NCI-H2227 (cell line): ENCODE measurements at regions not wholly inside any gene's neighbourhood (a gene's known extent, or its start where the extent isn't known, plus 50 kb on each side); places are given as distances from the start of the nearest gene placed in this dataset.
"Not testable (repeated sequence)": the region's sequence is repeated elsewhere in the genome, so short reads cannot be mapped to it uniquely, and the experiment has no call there.

Source experiments
- DNase-seq: peaks from one replicate; lab custom pipeline; 2025; ENCODE audit not compliant: unreplicated experiment; lab: John Stamatoyannopoulos, UW

DNA sequence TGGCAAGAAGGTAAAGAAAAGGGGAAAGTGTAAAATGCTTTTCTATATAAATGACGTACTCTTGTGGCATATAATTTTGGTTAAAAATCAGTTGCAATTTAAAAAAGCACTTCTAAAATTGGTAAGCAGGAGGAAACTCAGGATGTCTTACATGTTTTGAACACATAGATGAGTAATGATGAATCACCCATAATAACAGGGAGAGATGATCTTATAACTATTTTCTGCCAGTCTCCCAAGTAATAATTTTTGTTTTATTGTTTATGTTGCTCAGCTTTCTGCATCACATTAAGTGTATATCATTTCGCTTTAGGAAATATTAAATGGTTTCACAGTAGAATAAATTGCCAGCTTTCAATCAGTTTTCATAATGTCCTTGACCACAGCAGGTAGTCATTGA, 1430.7 kb upstream of the PCDH20 start:
- peak; percentile 6 for DNase-seq

DNA sequence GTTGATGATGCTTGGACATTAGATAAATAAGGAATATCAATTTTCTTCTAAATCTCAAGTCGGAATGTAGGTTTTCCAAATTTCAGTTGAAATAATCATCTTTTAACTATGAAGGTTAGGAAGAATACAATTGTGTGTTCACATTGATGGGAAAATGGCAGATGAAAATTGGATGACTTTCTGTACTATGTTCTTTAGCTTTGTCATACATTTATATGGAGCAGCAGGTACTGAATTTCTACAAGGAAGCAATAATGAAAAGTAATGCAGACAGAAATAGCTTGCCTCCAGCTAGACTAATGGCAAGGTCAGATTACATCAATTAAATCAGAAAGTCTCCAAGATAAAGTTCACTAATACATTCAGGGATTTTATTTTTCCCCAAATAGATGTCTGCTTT, 1423.7 kb upstream of the PCDH20 start:
- DNase-seq = no peak

DNA sequence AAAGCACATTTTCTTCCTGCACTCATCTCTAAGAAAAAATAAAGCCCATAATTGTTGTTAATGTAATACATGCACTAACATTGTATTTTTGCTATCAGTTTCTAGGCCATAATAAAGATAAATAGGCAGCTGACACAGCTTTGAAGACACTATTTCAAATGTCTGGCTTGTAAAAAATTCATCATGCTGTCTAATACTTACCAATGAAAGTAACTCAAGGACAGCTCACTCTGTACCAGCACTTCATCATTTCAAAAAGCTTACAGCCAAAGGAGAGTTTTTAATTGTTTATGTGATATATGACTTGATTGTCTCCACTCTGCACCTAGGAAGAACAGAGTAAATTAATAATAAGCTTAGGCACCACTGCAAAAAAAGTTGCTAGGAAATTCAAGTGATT, 1423.3 kb upstream of the PCDH20 start:
- DNase-seq = no peak

DNA sequence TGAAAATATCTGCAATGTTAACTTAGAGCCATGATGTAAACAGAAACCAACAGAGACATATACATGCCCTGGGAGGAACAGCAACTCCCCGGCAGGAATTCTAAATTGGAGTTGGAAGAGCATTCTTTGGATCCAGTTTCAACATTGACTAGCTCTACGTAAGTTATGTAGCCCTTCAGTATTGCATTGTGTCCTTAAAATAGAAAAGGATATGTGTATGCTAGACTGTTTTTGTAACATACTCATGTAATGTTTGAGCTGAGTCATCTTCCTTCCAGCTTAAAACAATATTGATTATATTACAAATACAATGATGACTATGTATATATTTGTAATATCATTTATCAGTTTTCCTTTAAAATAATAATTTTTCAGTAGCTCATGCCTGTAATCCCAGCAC, 1422.2 kb upstream of the PCDH20 start:
- DNase-seq = no peak

DNA sequence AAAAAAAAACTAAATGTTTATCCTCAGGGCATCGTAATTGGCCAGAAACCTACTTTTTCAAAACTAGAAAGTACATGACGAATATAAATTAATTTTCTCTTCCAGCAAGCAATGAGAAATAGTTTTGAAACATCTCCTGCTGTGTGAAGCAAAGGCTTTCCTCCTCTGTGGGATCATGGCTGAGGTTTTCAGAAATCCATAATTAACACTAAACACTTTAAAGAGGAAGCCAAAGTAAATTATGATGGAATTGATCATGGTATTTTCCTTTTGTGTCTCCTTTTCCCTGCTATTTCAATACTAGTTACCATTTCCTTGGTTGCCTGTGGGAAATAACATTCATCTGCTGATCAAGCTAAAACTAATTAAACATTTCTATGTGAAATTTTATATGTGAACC, 1413.8 kb upstream of the PCDH20 start:
- DNase-seq = no peak

DNA sequence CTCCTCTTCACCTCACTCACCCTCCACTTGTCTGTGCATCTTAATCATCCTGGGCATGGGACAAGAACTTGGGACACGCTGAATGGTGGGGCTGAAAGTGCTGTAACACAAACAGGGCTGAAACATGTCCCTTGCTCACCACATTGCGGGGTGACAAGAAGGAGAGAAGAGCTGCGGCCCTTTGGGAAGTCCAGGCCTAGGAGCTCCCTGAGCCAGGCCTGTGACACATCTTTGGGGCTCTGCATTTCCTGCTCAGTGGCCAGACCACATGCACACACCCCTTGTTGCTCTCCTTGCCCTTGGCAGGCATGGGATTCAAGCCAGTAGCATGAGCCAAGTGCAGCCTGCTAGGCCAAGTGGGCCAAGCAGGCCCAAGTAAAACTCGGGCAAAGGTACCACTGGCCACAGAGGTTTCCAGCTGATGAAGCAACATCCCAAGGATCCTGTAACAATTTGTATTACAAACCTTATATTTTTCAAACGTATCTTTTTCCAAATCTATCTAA, 1384.3 kb upstream of the PCDH20 start:
- no peak for DNase-seq

DNA sequence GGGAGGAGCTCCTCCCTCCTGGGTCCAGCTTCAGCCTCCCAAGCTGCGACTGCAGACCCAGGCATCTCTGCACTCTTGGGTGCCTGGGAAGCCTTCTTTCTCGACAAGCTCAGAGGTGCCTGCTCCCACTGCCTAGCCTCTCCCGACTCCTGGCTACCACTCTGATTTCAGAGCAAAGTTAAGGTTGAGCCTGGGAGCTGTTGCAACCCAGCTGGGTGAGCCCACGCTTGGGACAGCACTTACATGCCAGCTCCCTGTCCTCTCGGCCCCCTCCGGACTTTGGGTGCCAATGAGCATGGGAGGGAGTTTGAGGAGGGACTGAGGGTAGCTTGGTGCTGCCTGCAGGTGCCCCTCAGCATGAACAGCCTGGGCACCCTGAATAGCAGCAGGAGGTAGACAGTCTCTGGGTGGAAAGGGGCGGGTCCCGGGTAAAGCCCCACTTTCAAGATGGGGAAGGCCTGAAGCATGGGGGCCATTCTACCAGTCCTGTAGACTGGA, 1383.4 kb upstream of the PCDH20 start:
- DNase-seq = no peak

DNA sequence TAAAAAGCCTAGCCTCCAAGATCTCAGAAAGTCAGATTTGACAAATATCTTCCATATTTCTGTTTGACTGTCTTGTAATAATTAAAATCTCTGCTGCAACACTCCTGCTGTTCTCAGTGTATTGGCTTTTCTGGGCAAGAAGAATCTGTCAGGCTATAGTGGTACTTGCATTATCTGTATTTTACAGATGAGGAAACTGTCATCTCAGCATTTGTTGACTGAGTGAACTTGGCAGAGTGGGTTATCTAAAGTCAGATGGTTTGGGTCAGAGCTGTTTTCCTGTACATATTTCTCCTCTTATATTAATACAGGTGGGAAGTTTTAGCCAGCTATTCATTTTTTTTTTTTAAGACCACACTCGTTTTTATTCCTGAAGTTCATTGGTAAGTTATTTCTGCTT, 1378.2 kb upstream of the PCDH20 start:
- DNase-seq = no peak

DNA sequence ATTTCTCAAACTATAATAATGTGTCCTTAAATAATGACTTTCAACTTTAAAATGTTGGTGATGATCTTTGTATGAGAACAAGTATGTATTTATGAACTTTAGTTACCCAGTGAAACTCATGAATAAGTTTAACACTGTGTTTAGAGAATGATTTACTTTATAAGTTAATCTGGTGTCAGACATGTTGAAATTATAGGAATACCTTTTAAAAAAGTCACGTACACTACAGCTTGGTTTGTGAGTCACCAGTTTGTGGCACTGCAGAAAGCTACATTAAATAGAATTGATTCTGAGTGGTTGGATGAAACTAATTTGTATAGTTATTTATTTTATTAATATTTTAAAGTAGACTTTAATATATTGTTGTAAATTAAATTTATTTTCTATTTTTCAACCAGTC, 1366.2 kb upstream of the PCDH20 start:
- no peak for DNase-seq

DNA sequence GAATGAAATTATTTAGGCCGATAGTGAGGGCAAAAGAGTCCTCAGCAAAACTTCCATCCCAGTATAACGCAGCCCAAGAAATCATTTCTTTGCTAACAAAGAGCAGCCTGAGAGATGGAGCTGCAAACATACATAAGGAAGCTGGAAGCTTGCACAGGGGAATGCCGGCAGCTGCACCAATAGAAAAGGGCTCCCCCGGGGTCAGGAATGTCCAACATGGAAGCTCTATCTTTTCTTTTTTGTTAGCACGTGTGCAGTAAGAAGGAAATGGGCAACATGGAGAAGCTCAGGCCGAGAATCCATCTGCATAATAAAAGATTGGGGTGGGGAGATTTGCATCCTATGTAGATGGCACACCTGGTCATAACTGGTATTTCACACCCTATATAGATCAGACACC, 1363.5 kb upstream of the PCDH20 start:
- no peak for DNase-seq

DNA sequence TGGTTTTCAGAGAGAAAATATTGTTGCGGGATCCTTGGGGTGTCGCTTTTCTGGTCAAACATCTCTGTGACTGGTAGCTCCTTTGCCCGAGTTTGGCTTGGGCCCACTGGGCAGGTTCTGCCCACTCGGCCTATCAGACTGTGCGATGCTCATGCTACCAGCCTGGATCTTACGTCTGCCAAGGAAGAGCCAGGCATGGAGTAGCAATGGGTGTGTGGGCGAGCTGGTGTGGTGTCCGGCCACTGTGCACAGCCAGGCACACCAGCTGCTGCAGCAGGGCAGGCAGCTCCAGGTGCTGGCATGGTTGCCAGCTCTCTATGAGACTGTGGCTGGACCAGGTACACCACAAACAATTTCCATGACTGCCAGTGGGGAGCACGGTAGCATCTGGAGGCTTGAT, 1351.8 kb upstream of the PCDH20 start:
- no peak for DNase-seq

DNA sequence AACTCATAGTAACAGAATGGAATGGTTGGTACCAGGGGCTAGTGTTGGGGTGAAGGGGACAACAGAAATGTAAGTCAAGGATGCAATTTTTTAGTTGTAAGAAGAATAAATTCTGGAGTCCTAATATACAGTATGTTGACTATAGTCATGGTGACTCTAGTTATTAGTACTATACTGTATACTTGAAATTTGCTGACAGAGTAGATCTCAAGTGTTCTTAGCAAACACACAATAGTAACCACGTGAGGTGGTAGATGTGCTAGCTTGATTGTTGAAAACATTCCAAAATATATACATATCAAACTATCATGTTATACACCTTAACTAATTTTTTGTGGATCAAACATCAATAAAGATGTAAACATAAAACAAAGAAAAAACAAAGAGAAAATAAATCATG, 1345.1 kb upstream of the PCDH20 start:
- no peak for DNase-seq

DNA sequence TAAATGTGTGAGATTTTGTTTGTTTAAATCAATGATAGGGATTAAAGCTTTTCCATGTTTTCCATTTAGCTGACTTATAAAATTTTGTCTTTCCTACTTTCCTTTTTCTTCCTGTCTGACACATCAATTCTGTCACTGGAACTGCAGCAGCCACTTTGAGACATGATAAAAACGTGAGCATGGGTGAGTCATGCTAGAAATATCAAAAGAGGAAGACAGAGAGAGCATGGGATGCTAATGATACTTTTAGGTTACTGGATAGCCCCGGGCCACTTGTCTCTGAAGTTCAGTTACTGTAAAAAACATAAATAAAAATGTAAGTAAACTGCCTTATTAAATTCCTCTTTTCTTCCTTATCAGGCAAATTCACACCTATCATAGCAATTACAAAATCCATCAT, 1332.0 kb upstream of the PCDH20 start:
- no peak for DNase-seq

DNA sequence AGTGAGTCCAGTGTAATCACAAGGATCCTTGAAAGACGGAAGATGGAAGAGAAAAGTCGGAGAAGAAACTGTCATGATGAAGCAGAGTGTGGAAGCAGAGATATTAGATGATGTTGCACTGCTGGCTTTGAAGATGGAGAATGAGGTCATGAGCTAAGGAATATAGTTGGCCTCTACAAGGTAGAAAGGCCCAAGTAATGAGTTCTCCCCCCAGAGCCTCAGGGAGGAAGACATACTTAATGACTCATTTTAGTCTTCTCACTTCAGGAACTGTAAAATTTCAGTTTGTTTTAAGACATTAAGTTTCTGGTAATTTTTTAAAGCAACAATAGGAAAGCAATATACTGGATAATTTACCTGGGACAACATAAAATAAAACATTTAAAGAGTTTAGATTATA, 1331.5 kb upstream of the PCDH20 start:
- no peak for DNase-seq

DNA sequence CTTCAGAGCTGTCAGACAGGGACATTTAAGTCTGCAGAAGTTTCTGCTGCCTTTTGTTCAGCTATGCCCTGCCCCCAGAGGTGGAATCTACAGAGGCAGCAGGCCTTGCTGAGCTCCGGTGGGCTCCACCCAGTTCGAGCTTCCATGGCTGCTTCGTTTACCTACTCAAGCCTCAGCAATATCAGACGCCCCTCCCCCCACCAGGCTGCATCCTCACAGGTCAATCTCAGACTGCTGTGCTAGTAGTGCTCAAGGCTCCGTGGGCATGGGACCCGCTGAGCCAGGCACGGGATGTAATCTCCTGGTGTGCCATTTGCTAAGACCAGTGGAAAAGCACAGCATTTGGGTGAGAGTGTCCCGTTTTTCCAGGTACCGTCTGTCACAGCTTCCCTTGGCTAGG, 1314.1 kb upstream of the PCDH20 start:
- not testable (repeated sequence) for DNase-seq

DNA sequence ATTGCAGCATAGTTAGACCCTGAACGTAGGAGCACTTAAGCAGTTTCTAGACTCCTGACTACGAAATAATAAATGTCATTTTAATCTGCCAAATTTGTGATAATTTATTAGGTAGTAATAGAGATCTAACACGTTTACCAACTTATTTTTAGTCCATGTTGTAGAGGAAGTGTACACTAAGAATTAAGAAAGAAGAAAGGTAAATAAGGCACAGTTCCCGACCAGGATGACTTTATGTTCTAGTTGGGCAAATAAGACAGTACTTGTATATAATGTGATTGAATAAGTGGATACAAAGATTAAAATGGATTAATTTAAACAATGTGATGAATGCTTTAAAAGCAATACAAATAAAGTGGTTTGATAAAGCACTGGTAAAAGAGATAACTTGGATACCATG, 1306.2 kb upstream of the PCDH20 start:
- DNase-seq = no peak

DNA sequence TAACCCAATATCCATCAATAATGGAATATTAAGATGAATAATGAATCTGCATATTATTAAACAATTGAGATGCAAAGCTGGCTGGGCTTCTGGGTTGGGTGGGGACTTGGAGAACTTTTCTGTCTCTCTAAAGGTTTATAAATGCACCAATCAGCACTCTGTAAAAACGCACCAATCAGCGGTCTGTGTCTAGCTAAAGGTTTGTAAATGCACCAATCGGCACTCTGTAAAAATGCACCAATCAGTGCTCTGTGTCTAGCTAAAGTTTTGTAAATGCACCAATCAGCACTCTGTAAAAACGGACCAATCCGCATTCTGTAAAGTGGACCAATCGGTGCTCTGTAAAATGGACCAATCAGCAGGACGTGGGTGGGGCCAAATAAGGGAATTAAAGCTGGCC, 1296.3 kb upstream of the PCDH20 start:
- not testable (repeated sequence) for DNase-seq

DNA sequence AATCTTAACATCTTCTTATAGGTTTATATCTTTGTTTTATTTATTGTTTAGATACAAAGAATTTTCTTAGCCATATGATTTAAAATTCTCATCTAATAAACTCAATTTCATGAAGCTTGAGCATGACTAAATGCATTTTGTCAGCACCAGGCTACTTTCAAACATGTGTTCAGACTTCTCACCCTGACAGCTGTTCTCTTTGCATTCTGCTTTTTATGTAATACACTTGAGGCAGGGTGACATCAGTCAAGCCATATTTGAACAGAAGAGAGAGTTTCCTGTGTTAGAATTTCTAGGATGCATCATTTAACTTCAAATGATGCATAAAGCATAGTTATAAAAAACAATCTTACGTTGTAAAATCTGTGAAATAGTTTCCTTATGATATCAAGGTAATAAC, 1295.1 kb upstream of the PCDH20 start:
- no peak for DNase-seq

DNA sequence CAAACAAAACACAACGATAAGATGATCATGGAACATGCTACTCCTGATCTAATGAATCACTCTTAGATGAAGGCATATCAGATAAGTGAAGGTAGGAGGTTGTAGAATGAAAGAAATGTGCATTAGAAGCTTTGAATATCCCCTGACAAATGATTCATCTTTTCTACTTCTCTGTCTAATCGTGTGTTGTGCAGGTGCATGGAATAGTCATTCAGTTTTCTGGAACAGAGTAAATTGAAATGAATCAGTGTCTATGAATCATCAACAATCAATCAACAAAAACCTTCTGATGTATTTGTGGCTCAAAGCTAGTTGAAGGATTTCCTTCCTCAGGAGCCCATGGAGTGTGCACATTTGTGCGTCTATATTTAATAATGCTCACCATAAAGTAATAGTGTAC, 1290.4 kb upstream of the PCDH20 start:
- DNase-seq = no peak

DNA sequence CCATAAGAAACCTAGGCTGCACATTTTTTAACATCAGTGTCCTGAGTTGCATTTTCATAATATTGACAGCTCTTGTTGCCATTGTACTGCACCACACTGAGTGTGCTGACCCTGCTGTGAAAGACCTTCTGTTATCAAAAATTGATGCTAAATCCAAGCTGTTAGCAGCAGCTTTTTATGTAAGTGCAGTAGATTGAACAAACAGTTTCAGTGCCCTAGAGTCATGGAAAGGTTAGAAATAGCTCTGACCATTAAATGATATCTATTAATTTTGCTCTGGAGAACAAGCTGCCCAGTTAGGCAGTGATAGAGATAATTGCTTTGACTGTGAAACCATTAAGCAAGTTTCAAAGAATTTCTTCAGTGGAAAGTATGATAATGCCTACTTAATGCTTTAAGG, 1289.2 kb upstream of the PCDH20 start:
- peak; percentile 54 for DNase-seq

DNA sequence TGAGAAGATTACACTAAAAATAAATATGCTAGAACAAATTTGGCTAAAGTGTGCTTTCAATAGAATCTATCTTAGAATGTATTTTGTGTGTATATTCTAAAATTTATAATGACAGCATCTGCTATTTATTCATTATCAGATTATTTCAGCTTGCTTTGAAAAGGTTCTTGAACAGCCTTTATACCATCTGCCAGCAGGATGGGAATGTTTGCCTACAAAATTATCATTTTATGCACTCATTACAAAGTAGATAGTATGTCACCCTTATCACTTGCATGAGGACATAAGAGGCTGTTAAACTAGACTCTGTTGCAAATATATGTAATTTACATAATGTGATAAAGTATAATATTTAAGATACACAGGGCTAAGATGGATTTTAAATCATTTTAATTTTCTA, 1286.9 kb upstream of the PCDH20 start:
- DNase-seq = peak; percentile 51

DNA sequence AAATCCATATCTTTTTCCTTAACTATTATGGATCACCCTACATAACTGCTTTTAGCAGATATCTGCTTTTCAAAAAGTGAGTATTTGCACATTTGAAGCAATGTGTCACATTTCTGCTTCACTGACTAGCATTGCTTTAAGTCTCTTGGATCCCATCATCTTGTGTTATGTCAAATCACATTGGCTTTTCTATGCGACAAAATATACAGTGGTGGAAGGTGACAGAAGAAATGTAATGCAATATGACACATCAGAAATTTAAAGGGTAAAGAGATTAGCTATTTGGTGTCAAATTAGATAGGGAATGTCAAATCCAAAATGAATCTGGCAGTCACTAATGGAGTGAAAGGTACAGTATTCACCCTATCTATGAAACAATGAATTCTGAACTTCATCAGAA, 1282.1 kb upstream of the PCDH20 start:
- no peak for DNase-seq

DNA sequence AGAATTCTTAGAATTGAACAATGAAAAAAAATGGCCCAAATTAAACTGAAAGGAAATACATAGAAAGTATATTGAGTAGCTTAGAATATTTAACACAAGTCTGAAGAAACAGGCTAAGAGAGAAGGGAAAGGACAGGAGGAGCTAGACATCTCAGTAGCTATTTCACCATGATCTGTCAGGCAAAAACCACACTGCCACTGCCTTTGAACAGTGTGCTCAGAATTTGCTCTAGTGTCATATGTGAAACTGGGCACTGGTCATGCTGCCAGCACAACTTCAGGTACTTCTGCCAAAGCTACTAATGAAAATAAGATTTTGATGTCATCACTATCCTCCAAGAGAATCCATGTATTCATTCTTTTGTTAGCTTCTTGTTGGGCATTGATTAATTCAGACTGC, 1280.8 kb upstream of the PCDH20 start:
- no peak for DNase-seq

DNA sequence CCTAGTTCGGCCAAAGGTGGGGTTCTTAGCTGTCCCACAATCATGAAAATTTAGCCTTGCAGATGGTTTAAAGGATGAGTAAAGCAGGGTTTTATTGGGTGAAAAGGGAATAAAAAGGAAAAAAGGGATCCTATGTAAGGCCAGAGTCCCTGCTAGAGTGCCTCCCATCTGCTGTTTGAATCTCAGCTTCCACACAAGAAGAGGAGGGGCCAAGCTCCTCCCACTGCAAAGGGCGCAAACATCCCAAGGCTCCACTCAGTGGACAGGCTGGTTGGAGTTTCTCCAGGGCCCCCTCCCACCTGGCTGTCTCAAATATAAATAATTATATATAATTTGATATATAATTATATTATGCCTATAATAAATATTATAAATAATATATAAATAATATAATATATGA, 1272.1 kb upstream of the PCDH20 start:
- no peak for DNase-seq
